ENCODE measurements at regions not wholly inside any gene's neighbourhood (a gene's known extent, or its start where the extent isn't known, plus 50 kb on each side); places are given as distances from the start of the nearest gene placed in this dataset.
A peak's percentile ranks its signal among the peaks of the same experiment; 100 is the strongest.

DNA sequence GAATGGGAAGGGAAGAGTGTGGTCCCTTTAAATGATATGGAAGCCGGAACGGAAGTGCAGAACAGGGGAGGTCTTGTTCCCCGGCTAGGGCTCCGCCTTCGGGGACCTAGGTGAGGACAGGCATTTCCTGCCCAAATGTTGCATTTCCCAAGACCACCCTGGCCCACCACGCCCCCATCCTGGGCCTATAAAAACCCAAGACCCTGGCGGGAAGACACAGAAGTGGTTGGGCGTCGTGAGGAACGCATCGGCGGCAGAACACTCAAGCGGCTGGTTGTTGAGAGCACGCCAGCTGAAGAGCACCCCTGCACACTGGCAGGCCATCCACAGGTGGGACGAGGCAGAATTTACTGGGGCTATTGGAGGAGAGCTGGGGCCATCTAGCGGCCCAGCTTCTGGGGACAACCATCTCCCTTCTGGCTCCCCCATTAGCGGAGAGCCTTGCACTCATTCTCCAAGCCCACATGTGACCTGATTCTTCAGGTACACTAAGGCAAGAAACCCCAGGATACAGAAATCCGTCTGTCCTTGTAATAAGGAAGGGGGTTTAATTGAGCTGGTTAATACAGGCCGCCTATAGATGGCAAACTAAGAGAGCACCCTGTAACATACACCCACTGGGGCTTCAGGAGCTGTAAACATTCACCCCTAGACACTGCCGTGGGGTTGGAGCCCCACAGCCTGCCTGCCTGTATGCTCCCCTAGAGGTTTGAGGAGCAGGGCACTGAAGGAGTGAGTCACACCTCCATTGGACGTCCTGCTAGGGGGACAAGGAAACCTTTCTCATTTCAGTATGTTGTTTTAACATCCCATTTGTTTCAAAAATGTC is 1327.9 kb downstream of the BRINP3 start:
- no peak for DNase-seq
- ATAC-seq: peak; percentile 30 to 85 (median 75)

DNA sequence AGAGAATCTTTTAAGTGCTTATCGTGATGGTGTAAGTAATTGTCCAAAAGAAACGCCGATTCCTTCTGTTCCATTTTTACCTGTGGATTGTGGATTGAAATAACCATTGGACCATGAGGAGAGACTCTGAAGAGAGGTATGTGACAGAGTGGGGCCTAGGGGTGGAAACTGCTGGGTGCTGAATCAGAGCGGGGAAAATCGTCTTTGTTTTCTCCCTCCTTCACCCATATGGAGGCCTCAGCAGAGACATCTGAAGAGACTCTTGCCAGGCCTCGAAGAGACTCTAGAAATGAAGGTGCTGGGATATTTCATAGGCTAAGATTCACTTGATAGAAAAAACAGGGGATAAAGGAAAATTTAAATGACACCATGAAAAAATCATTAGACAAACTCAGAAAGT is 1327.0 kb downstream of the BRINP3 start:
- intact Hi-C loops (cut with DNase I): no loop called here
- H3K27ac ChIP-seq: no peak overlapping the region
- 71% methylated on average over 6 of the region's 6 CpGs for WGBS (ENCODE audit: insufficient coverage, low coverage, low lambda C conversion rate, missing lambda C conversion rate)
- ATAC-seq (no peak), DNase-seq (no peak)
- no peaks in the 10 kb centered on the region for H3K36me3 ChIP-seq
- H3K9me3 ChIP-seq: no peaks in the 10 kb centered on the region
- no peaks in the 10 kb centered on the region for H3K27me3 ChIP-seq
- H3K4me1 ChIP-seq: no peaks in the 10 kb centered on the region
- H3K4me3 ChIP-seq: no peak overlapping the region
- no peak for TF ChIP-seq POLR2A (IDR thresholded peaks at IDR 0.05)
- TF ChIP-seq, protein P1, sequence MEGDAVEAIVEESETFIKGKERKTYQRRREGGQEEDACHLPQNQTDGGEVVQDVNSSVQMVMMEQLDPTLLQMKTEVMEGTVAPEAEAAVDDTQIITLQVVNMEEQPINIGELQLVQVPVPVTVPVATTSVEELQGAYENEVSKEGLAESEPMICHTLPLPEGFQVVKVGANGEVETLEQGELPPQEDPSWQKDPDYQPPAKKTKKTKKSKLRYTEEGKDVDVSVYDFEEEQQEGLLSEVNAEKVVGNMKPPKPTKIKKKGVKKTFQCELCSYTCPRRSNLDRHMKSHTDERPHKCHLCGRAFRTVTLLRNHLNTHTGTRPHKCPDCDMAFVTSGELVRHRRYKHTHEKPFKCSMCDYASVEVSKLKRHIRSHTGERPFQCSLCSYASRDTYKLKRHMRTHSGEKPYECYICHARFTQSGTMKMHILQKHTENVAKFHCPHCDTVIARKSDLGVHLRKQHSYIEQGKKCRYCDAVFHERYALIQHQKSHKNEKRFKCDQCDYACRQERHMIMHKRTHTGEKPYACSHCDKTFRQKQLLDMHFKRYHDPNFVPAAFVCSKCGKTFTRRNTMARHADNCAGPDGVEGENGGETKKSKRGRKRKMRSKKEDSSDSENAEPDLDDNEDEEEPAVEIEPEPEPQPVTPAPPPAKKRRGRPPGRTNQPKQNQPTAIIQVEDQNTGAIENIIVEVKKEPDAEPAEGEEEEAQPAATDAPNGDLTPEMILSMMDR (IDR thresholded peaks at IDR 0.05): no peak

More for the DNA sequence above, 1327.9 kb downstream of the BRINP3 start:
- TF ChIP-seq, protein P1 (IDR thresholded peaks at IDR 0.05): peak in 1 of 4 donors; percentile 22
- TF ChIP-seq POLR2A (IDR thresholded peaks at IDR 0.05): no peak
- 53% methylated on average over 13 of the region's 21 CpGs for WGBS (ENCODE audit: insufficient coverage, low coverage, low lambda C conversion rate, missing lambda C conversion rate)
- intact Hi-C loops (cut with DNase I): no loop called here
- Histone ChIP-seq H3K27ac (no peak overlapping the region), H3K4me1 (no peaks in the 10 kb centered on the region), H3K27me3 (no peaks in the 10 kb centered on the region), H3K4me3 (peak overlapping the region in 2 of 3 donors; percentile 6 to 32), H3K9me3 (no peaks in the 10 kb centered on the region), H3K36me3 (no peaks in the 10 kb centered on the region)

DNA sequence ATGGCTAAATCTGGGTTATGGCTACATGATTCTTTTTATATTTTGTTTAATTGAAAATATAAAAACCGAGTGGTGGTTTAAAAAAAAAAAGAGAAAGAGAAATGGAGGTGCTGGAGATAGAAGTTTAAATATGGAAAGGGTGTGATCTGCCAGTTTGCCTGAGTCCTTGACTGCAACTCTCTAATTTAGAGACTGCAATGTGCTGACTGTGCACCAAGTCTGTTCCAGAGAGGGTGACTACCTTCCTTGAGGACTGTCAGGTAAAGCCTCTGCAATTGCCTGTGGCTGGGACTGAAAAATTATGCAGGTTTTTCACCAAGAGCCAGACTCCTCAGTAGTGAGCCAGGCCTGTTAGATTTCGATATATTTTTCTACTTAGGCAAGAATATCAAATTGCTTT is 1326.3 kb downstream of the BRINP3 start:
- TF ChIP-seq, protein P1 (IDR thresholded peaks at IDR 0.05): no peak
- TF ChIP-seq POLR2A (IDR thresholded peaks at IDR 0.05): no peak

DNA sequence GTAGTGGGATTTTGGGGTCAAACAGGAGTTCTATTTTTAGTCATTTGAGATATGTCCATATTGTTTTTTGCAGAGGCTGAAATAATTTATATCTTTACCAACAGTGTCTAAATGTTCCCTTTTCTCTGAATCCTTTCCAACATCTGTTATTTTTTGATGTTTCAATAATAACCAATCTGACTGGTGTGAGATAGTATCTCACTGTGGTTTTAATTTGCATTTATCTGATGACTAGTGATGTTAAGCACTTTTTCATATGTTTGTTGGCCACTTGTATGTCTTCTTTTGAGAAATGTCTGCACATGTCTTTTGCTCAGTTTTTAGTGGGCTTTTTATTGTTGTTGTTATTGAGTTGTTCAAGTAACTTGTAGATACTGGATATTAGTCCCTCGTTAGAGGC is 1325.0 kb downstream of the BRINP3 start:
- no peak for TF ChIP-seq POLR2A (IDR thresholded peaks at IDR 0.05)
- TF ChIP-seq, protein P1 (IDR thresholded peaks at IDR 0.05): no peak
- no peak overlapping the region for H3K4me3 ChIP-seq
- no peak for DNase-seq
- H3K27me3 ChIP-seq: no peaks in the 10 kb centered on the region
- H3K9me3 ChIP-seq: no peaks in the 10 kb centered on the region
- H3K36me3 ChIP-seq: no peaks in the 10 kb centered on the region
- 64% methylated on average over 1 of the region's 1 CpG for WGBS (ENCODE audit: insufficient coverage, low coverage, low lambda C conversion rate, missing lambda C conversion rate)
- H3K4me1 ChIP-seq: no peaks in the 10 kb centered on the region
- intact Hi-C loops (cut with DNase I): no loop called here
- no peak for ATAC-seq
- H3K27ac ChIP-seq: no peak overlapping the region

More for the DNA sequence above, 1326.3 kb downstream of the BRINP3 start:
- no peak for ATAC-seq
- Histone ChIP-seq H3K4me3 (no peak overlapping the region), H3K4me1 (no peaks in the 10 kb centered on the region), H3K9me3 (no peaks in the 10 kb centered on the region), H3K27me3 (no peaks in the 10 kb centered on the region), H3K27ac (no peak overlapping the region), H3K36me3 (no peaks in the 10 kb centered on the region)
- 40% methylated on average over 2 of the region's 2 CpGs for WGBS (ENCODE audit: insufficient coverage, low coverage, low lambda C conversion rate, missing lambda C conversion rate)
- DNase-seq: no peak
- intact Hi-C loops (cut with DNase I): no loop called here

All from right lobe of liver (tissue), 6 donors.